ENCODE measurements at regions not wholly inside any gene's neighbourhood (a gene's known extent, or its start where the extent isn't known, plus 50 kb on each side); places are given as distances from the start of the nearest gene placed in this dataset.

GRCh38 chr17:51425773-51426172 lies 165.4 kb downstream of the UTP18 start:
- Histone ChIP-seq H3K9me1 (ENCODE audit: control insufficient read depth, extremely low read depth, insufficient read depth, low read length) (no peaks in the 10 kb centered on the region), H3K9ac (ENCODE audit: control insufficient read depth, extremely low read depth, insufficient read depth, low read length) (no peak overlapping the region), H3K27me3 (ENCODE audit: control insufficient read depth, extremely low read depth, insufficient read depth, low read length) (no peaks in the 10 kb centered on the region), H3K79me2 (ENCODE audit: control insufficient read depth, insufficient read depth, low read length) (no peaks in the 10 kb centered on the region), H3K4me1 (ENCODE audit: control insufficient read depth, extremely low read depth, insufficient read depth, low read length) (no peaks in the 10 kb centered on the region), H3K36me3 (ENCODE audit: control insufficient read depth in 2 of 2, extremely low read depth in 1 of 2, insufficient read depth in 2 of 2, low read length in 2 of 2) (no peaks in the 10 kb centered on the region), H3K4me2 (ENCODE audit: control insufficient read depth, extremely low read depth, insufficient read depth, low read depth, low read length) (no peak overlapping the region), H3K4me3 (ENCODE audit: control insufficient read depth in 2 of 3, extremely low read depth in 1 of 3, insufficient read depth in 2 of 3, low read depth in 1 of 3, low read length in 3 of 3) (no peak overlapping the region), H4K20me1 (ENCODE audit: control insufficient read depth, extremely low read depth, insufficient read depth, low read length) (no peaks in the 10 kb centered on the region), H2AFZ (ENCODE audit: control insufficient read depth, low read length) (no peak overlapping the region), H3K27ac (ENCODE audit: control insufficient read depth, insufficient read depth, low read length) (no peak overlapping the region), H3K9me3 (ENCODE audit: control insufficient read depth, low read depth, low read length) (no peaks in the 10 kb centered on the region)
- dilution Hi-C loops (cut with MboI; ENCODE audit: extremely low pct_ligation_motif_present, low sequenced_read_pairs): no loop called here
- FAIRE-seq: no peak
- TF ChIP-seq CTCF (optimal IDR thresholded peaks at IDR 0.05 in 1 of 3, IDR thresholded peaks at IDR 0.05 in 1 of 3, conservative IDR thresholded peaks at IDR 0.05 in 1 of 3; ENCODE audit: extremely low read depth in 1 of 3, insufficient read depth in 2 of 3, low read length in 3 of 3) (no peak), EZH2 (IDR thresholded peaks at IDR 0.05; ENCODE audit: low read length) (no peak)
- DNase-seq (ENCODE audit: low read depth, low spot score): no peak

- Histone ChIP-seq H3K27me3 (ENCODE audit: control insufficient read depth, extremely low read depth, insufficient read depth, low read length) (no peaks in the 10 kb centered on the region), H3K4me2 (ENCODE audit: control insufficient read depth, extremely low read depth, insufficient read depth, low read depth, low read length) (no peak overlapping the region), H2AFZ (ENCODE audit: control insufficient read depth, low read length) (no peak overlapping the region), H3K9me3 (ENCODE audit: control insufficient read depth, low read depth, low read length) (no peaks in the 10 kb centered on the region), H3K4me1 (ENCODE audit: control insufficient read depth, extremely low read depth, insufficient read depth, low read length) (no peaks in the 10 kb centered on the region), H3K27ac (ENCODE audit: control insufficient read depth, insufficient read depth, low read length) (no peak overlapping the region), H3K36me3 (ENCODE audit: control insufficient read depth in 2 of 2, extremely low read depth in 1 of 2, insufficient read depth in 2 of 2, low read length in 2 of 2) (no peaks in the 10 kb centered on the region), H3K79me2 (ENCODE audit: control insufficient read depth, insufficient read depth, low read length) (no peaks in the 10 kb centered on the region), H3K9me1 (ENCODE audit: control insufficient read depth, extremely low read depth, insufficient read depth, low read length) (no peaks in the 10 kb centered on the region), H3K4me3 (ENCODE audit: control insufficient read depth in 2 of 3, extremely low read depth in 1 of 3, insufficient read depth in 2 of 3, low read depth in 1 of 3, low read length in 3 of 3) (no peak overlapping the region), H4K20me1 (ENCODE audit: control insufficient read depth, extremely low read depth, insufficient read depth, low read length) (no peaks in the 10 kb centered on the region), H3K9ac (ENCODE audit: control insufficient read depth, extremely low read depth, insufficient read depth, low read length) (no peak overlapping the region)
- FAIRE-seq: no peak
- dilution Hi-C loops (cut with MboI; ENCODE audit: extremely low pct_ligation_motif_present, low sequenced_read_pairs): no loop called here
- no peak for DNase-seq (ENCODE audit: low read depth, low spot score)
- TF ChIP-seq EZH2 (IDR thresholded peaks at IDR 0.05; ENCODE audit: low read length): no peak
- TF ChIP-seq CTCF (optimal IDR thresholded peaks at IDR 0.05 in 1 of 3, IDR thresholded peaks at IDR 0.05 in 1 of 3, conservative IDR thresholded peaks at IDR 0.05 in 1 of 3; ENCODE audit: extremely low read depth in 1 of 3, insufficient read depth in 2 of 3, low read length in 3 of 3): no peak
Observed at GRCh38 chr17:51427323-51427811, 167.0 kb downstream of the UTP18 start.
